Thyroid gland (tissue), 4 donors: ENCODE measurements at regions not wholly inside any gene's neighbourhood (a gene's known extent, or its start where the extent isn't known, plus 50 kb on each side); places are given as distances from the start of the nearest gene placed in this dataset.

Experiments used
- POLR2A ChIP-seq, 2 donors: fragments of 450-650 bp; IDR thresholded peaks; one replicate each; pipeline ENCODE4 v1.6.1; 2017; ENCODE audit warnings: antibody characterized with exemption in 2 of 2, mild to moderate bottlenecking in 2 of 2, moderate library complexity in 1 of 2
- TF ChIP-seq, protein P1 (sequence below), 6 experiments: fragments of 200-600 bp in 3 of 6; fragments of 450-650 bp in 3 of 6; sonication (generic) in 3 of 6; IDR thresholded peaks; one replicate each; pipeline ENCODE4 v1.5.1; 2016 to 2019; ENCODE audit warnings: antibody characterized with exemption in 6 of 6, mild to moderate bottlenecking in 2 of 6, inconsistent platforms in 1 of 6, moderate library complexity in 1 of 6

DNA sequence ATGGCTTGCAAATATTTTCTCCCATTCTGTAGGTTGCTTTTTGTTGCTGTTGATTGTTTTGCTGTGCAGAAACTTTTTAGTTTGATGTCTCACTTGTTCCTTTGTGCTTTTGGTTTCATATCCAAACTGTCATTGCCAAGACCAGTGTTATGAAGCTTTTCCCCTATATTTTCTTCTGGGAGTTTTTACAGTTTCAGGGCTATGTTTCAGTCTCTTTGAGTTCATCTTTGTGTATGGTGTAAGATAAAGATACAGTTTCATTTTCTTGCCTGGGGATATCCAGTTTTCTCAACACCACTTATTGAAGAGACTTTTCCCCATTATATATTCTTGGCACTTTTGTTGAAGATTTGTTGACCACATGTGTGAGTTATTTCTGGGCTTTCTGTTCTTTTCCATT lies 139.9 kb downstream of the MRPL57 start:
- TF ChIP-seq, protein P1, sequence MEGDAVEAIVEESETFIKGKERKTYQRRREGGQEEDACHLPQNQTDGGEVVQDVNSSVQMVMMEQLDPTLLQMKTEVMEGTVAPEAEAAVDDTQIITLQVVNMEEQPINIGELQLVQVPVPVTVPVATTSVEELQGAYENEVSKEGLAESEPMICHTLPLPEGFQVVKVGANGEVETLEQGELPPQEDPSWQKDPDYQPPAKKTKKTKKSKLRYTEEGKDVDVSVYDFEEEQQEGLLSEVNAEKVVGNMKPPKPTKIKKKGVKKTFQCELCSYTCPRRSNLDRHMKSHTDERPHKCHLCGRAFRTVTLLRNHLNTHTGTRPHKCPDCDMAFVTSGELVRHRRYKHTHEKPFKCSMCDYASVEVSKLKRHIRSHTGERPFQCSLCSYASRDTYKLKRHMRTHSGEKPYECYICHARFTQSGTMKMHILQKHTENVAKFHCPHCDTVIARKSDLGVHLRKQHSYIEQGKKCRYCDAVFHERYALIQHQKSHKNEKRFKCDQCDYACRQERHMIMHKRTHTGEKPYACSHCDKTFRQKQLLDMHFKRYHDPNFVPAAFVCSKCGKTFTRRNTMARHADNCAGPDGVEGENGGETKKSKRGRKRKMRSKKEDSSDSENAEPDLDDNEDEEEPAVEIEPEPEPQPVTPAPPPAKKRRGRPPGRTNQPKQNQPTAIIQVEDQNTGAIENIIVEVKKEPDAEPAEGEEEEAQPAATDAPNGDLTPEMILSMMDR (IDR thresholded peaks at IDR 0.05), result no peak
- TF ChIP-seq POLR2A (IDR thresholded peaks at IDR 0.05), result no peak
